Heart left ventricle (tissue), 16 donors: ENCODE measurements at regions not wholly inside any gene's neighbourhood (a gene's known extent, or its start where the extent isn't known, plus 50 kb on each side); places are given as distances from the start of the nearest gene placed in this dataset.

Experiments
- ATAC-seq, 4 donors: fragments of 200-7000 bp; cut with Tn5 transposase; one replicate each; pipeline ENCODE4 v1.9.1; 2020 to 2022; ENCODE audit warnings: moderate library complexity in 4 of 4, mild to moderate bottlenecking in 3 of 4, moderate number of reproducible peaks in 1 of 4
- DNase-seq, 5 donors: peaks; one replicate each; pipeline ENCODE4 v3.0.0-alpha.2; 2020
- H3K27ac ChIP-seq, 12 donors: fragments of 200-600 bp; sonication (generic) in 4 of 12; one replicate each; pipeline versions ENCODE4 v1.5.0 to v1.8.0; 2016 to 2022; ENCODE audit warnings: mild to moderate bottlenecking in 2 of 12
- H3K27me3 ChIP-seq, 9 donors: fragments of 200-600 bp; sonication (generic) in 2 of 9; one replicate each; pipeline versions ENCODE4 v1.5.1 to v1.8.0; 2016 to 2022; ENCODE audit warnings: mild to moderate bottlenecking in 3 of 9
- H3K36me3 ChIP-seq, 9 donors: fragments of 200-600 bp; sonication (generic) in 2 of 9; one replicate each; pipeline versions ENCODE4 v1.5.0 to v1.8.0; 2018 to 2022; ENCODE audit warnings: mild to moderate bottlenecking in 2 of 9
- H3K4me1 ChIP-seq, 12 donors: fragments of 200-600 bp; sonication (generic) in 4 of 12; one replicate each; pipeline versions ENCODE4 v1.5.0 to v1.8.0; 2016 to 2022; ENCODE audit warnings: mild to moderate bottlenecking in 3 of 12
- H3K4me3 ChIP-seq, 12 donors: fragments of 200-600 bp; sonication (generic) in 4 of 12; one replicate each; pipeline versions ENCODE4 v1.5.0 to v1.8.0; 2017 to 2022; ENCODE audit warnings: mild to moderate bottlenecking in 9 of 12, moderate library complexity in 4 of 12
- H3K9me3 ChIP-seq, 12 donors: fragments of 200-600 bp; sonication (generic) in 4 of 12; one replicate each; pipeline versions ENCODE4 v1.5.0 to v1.8.0; 2016 to 2022; ENCODE audit warnings: mild to moderate bottlenecking in 1 of 12
- CTCF ChIP-seq, 12 donors: fragments of 200-600 bp; sonication (generic) in 4 of 12; IDR thresholded peaks; one replicate each; pipeline versions ENCODE4 v1.5.0 to v1.8.0; 2018 to 2022; ENCODE audit warnings: antibody characterized with exemption in 12 of 12, mild to moderate bottlenecking in 5 of 12
- POLR2A ChIP-seq, 2 donors: fragments of 450-650 bp; IDR thresholded peaks; one replicate each; pipeline ENCODE4 v1.6.1; 2017; ENCODE audit warnings: antibody characterized with exemption in 2 of 2, mild to moderate bottlenecking in 2 of 2, moderate library complexity in 2 of 2
- WGBS, 4 donors: extraction: QIAGEN DNeasy Blood & Tissue Kit in 2 of 4; methylation state at CpG; one replicate each; pipeline versions ENCODE4 v1.1.5 to v1.1.7; 2013 to 2018; 5-methylcytosine and 5-hydroxymethylcytosine counted together
- intact Hi-C, 10 donors: fragments of 100-400 bp; cut with DNase I; formaldehyde crosslinking; loops; one replicate each; pipeline versions ENCODE4 v1.11.1 to v1.14.2; 2022
- donor health status: ischemic (EF 13 %, LVEDD 7.1; RV severe dilation, severe dysfunction).
- donor health status: healthy with polysubstance abuse.
- donor health status: DM: no; HTN: yes; CAD: no.
- donor health status: DM: no; HTN: no; CAD: no.
- donor health status: ischemic (EF 25% LVEDD 6.9; RV normal size, moderate dysfunction).
- donor health status: ischemic (EF 25% LVEDD 5.7; RV mildly dilated, moderate dysfunction).
- donor health status: healthy.
- donor health status: DM: yes; HTN: yes; CAD: no.
- donor health status: ischemic (EF 35%, LVEDD 5.7; RV mildly dilated, moderate dysfunction).
- donor health status: nonischemic (EF 11% LVEDD 7.7; RV severe dilation, severe dysfunction).
- donor health status: DM: yes; HTN: yes; CAD: no.
- donor health status: PGD.
- donor health status: ischemic (EF 29% LVEDD 5.4; RV normal size, mild dysfunction).
- donor health status: nonischemic (EF 23%, LVEDD 6.1; RV moderate dilation, normal function).

- no peak overlapping the region for H3K4me3 ChIP-seq
- no peak for ATAC-seq
- WGBS, 4 donors = 94 to 95% (median 94%) methylated on average over 10 of the region's 10 CpGs
- H3K9me3 ChIP-seq = peaks cover 0 to 11% (median 0%) of the 10 kb centered on the region in 12 donors
- no peaks in the 10 kb centered on the region for H3K36me3 ChIP-seq
- DNase-seq = no peak
- no peaks in the 10 kb centered on the region for H3K27me3 ChIP-seq
- TF ChIP-seq CTCF (IDR thresholded peaks at IDR 0.05) = no peak
- no peak for TF ChIP-seq POLR2A (IDR thresholded peaks at IDR 0.05)
- H3K4me1 ChIP-seq = peaks cover 0 to 19% (median 4%) of the 10 kb centered on the region in 12 donors
- intact Hi-C loops = loop anchor here in 1 of 10 donors (10.0 kb wide), 1 partner anchor 302 kb away; no protein-coding TSS in a partner anchor
- H3K27ac ChIP-seq = no peak overlapping the region
Measured at GRCh38 chr6:14282854-14283505, 165.4 kb downstream of the CD83 start.

GRCh38 chr6:14283600-14284235, 166.1 kb downstream of the CD83 start:
- Histone ChIP-seq H3K9me3 (peaks cover 0 to 11% (median 0%) of the 10 kb centered on the region in 12 donors), H3K4me1 (peaks cover 0 to 19% (median 4%) of the 10 kb centered on the region in 12 donors), H3K36me3 (no peaks in the 10 kb centered on the region), H3K27ac (peak overlapping the region in 3 of 12 donors; percentile 8 to 15 (median 10)), H3K4me3 (no peak overlapping the region), H3K27me3 (no peaks in the 10 kb centered on the region)
- ATAC-seq (peak; percentile 72 to 91 (median 88)), DNase-seq (peak in 1 of 5 donors; percentile 51)
- TF ChIP-seq CTCF (IDR thresholded peaks at IDR 0.05) = peak in 10 of 12 donors; percentile 7 to 44 (median 30)
- TF ChIP-seq POLR2A (IDR thresholded peaks at IDR 0.05) = no peak
- intact Hi-C loops = loop anchor here in 1 of 10 donors (10.0 kb wide), 1 partner anchor 301 kb away; no protein-coding TSS in a partner anchor
- 59 to 68% (median 62%) methylated on average over 12 of the region's 12 CpGs for WGBS, 4 donors

GRCh38 chr6:14284969-14285590, 167.5 kb downstream of the CD83 start:
- intact Hi-C loops = loop anchor here in 1 of 10 donors (10.0 kb wide), 1 partner anchor 300 kb away; no protein-coding TSS in a partner anchor
- WGBS, 4 donors = 73 to 85% (median 78%) methylated on average over 7 of the region's 7 CpGs
- TF ChIP-seq POLR2A (IDR thresholded peaks at IDR 0.05) = no peak
- TF ChIP-seq CTCF (IDR thresholded peaks at IDR 0.05) = no peak
- H3K36me3 ChIP-seq = no peaks in the 10 kb centered on the region
- no peak for DNase-seq
- H3K4me3 ChIP-seq = no peak overlapping the region
- no peaks in the 10 kb centered on the region for H3K27me3 ChIP-seq
- H3K9me3 ChIP-seq = peaks cover 0 to 5% (median 0%) of the 10 kb centered on the region in 12 donors
- H3K27ac ChIP-seq = peak overlapping the region in 3 of 12 donors; percentile 1 to 53 (median 42)
- peaks cover 0 to 19% (median 4%) of the 10 kb centered on the region in 12 donors for H3K4me1 ChIP-seq
- peak in 1 of 4 donors; percentile 36 for ATAC-seq

- no peak for DNase-seq
- WGBS, 4 donors = 54 to 67% (median 66%) methylated on average over 5 of the region's 5 CpGs
- no peaks in the 10 kb centered on the region for H3K36me3 ChIP-seq
- peaks cover 0 to 19% (median 4%) of the 10 kb centered on the region in 12 donors for H3K4me1 ChIP-seq
- peak in 3 of 4 donors; percentile 8 to 62 (median 58) for ATAC-seq
- no peaks in the 10 kb centered on the region for H3K9me3 ChIP-seq
- peak overlapping the region in 3 of 12 donors; percentile 3 to 43 (median 42) for H3K27ac ChIP-seq
- H3K27me3 ChIP-seq = no peaks in the 10 kb centered on the region
- TF ChIP-seq POLR2A (IDR thresholded peaks at IDR 0.05) (no peak), CTCF (IDR thresholded peaks at IDR 0.05) (no peak)
- H3K4me3 ChIP-seq = no peak overlapping the region
- intact Hi-C loops = loop anchor here in 1 of 10 donors (10.0 kb wide), 1 partner anchor 299 kb away; no protein-coding TSS in a partner anchor
Measured at GRCh38 chr6:14286144-14286543, 168.6 kb downstream of the CD83 start.
